OCI-LY7 (cell line): ENCODE measurements at regions not wholly inside any gene's neighbourhood (a gene's known extent, or its start where the extent isn't known, plus 50 kb on each side); places are given as distances from the start of the nearest gene placed in this dataset.

Source experiments
- BruUV-seq: library from RNA; stranded (reverse); fragments of 400-500 nt; replicated peaks from 2 replicates; lab custom pipeline; 2021; lab: Mats Ljungman, UMichigan
- CTCF ChIA-PET: fragments of 300-600 bp; sonication (Branson Sonifier 250); formaldehyde crosslinking; loops from one replicate; lab custom pipeline; 2022; ENCODE audit warnings: antibody characterized with exemption; ENCODE audit not compliant: unreplicated experiment; lab: Charles Lee
- POLR2A ChIA-PET: fragments of 300-600 bp; sonication (Branson Sonifier 250); formaldehyde crosslinking; loops from one replicate; lab custom pipeline; 2022; ENCODE audit warnings: antibody characterized with exemption; lab: Charles Lee
- DNase-seq: peaks from one replicate; pipeline ENCODE4 v3.0.0-alpha.2; 2015; ENCODE audit warnings: low spot score
- H2AFZ ChIP-seq: fragments of 200-600 bp; sonication (generic), shearing (Covaris generic); 2 replicates; pipeline ENCODE4 v1.6.1; 2014; ENCODE audit warnings: mild to moderate bottlenecking, antibody characterized with exemption, low read length, moderate library complexity
- H3K27ac ChIP-seq: fragments of 200-600 bp; sonication (generic); 2 replicates; pipeline ENCODE4 v1.5.1; 2014; ENCODE audit warnings: mixed run types, low read depth, mild to moderate bottlenecking, moderate library complexity, low read length, inconsistent platforms; ENCODE audit not compliant: poor library complexity, severe bottlenecking
- H3K36me3 ChIP-seq: fragments of 200-600 bp; sonication (generic); 2 replicates; pipeline ENCODE4 v1.6.1; 2014; ENCODE audit warnings: mild to moderate bottlenecking, antibody characterized with exemption, low read length, moderate library complexity, mixed read lengths; ENCODE audit not compliant: insufficient read depth
- H3K4me1 ChIP-seq: fragments of 200-600 bp; sonication (generic); 2 replicates; pipeline ENCODE4 v1.5.1; 2014; ENCODE audit warnings: mild to moderate bottlenecking, low read length; ENCODE audit not compliant: insufficient read depth, poor library complexity, severe bottlenecking
- H3K4me2 ChIP-seq: fragments of 200-600 bp; sonication (generic); 2 replicates; pipeline ENCODE4 v1.6.1; 2014; ENCODE audit warnings: mild to moderate bottlenecking, low read length
- H3K4me3 ChIP-seq: fragments of 200-600 bp; sonication (generic); 2 replicates; pipeline ENCODE4 v1.5.1; 2014; ENCODE audit warnings: mild to moderate bottlenecking, low read depth, low read length; ENCODE audit not compliant: poor library complexity, severe bottlenecking
- H3K79me2 ChIP-seq: fragments of 200-600 bp; sonication (generic); 2 replicates; pipeline ENCODE4 v1.6.1; 2016; ENCODE audit warnings: low read depth, mild to moderate bottlenecking, low read length, moderate library complexity, mixed read lengths; ENCODE audit not compliant: insufficient read depth
- H3K9me2 ChIP-seq: fragments of 200-600 bp; sonication (generic); 2 replicates; pipeline ENCODE4 v1.6.1; 2016; ENCODE audit warnings: mild to moderate bottlenecking, low read length, mixed read lengths; ENCODE audit not compliant: insufficient read depth
- H3K9me3 ChIP-seq: fragments of 200-600 bp; sonication (generic); 2 replicates; pipeline ENCODE4 v1.6.1; 2014; ENCODE audit warnings: mild to moderate bottlenecking, mixed run types, low read length, mixed read lengths
- H4K20me1 ChIP-seq: fragments of 200-600 bp; sonication (generic); 2 replicates; pipeline ENCODE4 v1.6.1; 2014; ENCODE audit warnings: mild to moderate bottlenecking, antibody characterized with exemption, low read length, moderate library complexity, mixed read lengths; ENCODE audit not compliant: insufficient read depth
- EZH2phosphoT487 ChIP-seq: fragments of 200-600 bp; sonication (generic); IDR thresholded peaks from 2 replicates; pipeline ENCODE4 v1.6.1; 2018; ENCODE audit warnings: low read depth, borderline replicate concordance, mild to moderate bottlenecking, mixed run types, antibody characterized with exemption, low read length, moderate library complexity, mixed read lengths
- intact Hi-C: fragments of 100-400 bp; cut with micrococcal nuclease; formaldehyde crosslinking; loops from one replicate; pipeline ENCODE4 v1.10.0; 2022; ENCODE audit not compliant: unreplicated experiment
- TF ChIP-seq, protein P1 (sequence below): fragments of 200-600 bp; sonication (generic); conservative IDR thresholded peaks from 2 replicates; pipeline ENCODE4 v1.5.1; 2014; ENCODE audit warnings: mild to moderate bottlenecking, antibody characterized with exemption, low read length, moderate library complexity, mixed read lengths

DNA sequence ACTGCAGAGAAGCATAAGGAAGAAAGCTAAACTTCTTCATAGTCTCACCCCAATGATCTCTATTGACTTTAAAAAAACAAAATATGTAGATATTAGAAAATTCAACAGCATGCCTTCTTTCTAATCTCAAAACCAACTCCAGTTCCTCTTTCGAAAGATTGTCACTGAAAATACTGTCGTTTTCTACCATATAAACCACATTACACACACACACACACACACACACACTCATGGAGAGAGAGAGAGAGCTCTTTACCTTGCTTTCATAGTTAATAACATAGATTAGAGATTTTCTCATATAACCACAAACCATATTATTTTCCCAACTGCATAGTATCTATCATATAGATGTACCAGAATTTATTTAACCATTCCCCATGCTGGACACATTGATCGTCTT is 296.2 kb upstream of the MGMT start:
- ChIA-PET POLR2A (no interaction called here), CTCF (no interaction called here)
- intact Hi-C loops, result no loop called here
- Histone ChIP-seq H3K4me2 (no peak overlapping the region), H2AFZ (no peak overlapping the region), H3K4me3 (no peak overlapping the region), H3K4me1 (no peaks in the 10 kb centered on the region), H3K36me3 (no peaks in the 10 kb centered on the region), H3K79me2 (no peaks in the 10 kb centered on the region), H3K9me2 (no peaks in the 10 kb centered on the region), H3K9me3 (no peaks in the 10 kb centered on the region), H4K20me1 (no peaks in the 10 kb centered on the region), H3K27ac (no peak overlapping the region)
- TF ChIP-seq, protein P1, sequence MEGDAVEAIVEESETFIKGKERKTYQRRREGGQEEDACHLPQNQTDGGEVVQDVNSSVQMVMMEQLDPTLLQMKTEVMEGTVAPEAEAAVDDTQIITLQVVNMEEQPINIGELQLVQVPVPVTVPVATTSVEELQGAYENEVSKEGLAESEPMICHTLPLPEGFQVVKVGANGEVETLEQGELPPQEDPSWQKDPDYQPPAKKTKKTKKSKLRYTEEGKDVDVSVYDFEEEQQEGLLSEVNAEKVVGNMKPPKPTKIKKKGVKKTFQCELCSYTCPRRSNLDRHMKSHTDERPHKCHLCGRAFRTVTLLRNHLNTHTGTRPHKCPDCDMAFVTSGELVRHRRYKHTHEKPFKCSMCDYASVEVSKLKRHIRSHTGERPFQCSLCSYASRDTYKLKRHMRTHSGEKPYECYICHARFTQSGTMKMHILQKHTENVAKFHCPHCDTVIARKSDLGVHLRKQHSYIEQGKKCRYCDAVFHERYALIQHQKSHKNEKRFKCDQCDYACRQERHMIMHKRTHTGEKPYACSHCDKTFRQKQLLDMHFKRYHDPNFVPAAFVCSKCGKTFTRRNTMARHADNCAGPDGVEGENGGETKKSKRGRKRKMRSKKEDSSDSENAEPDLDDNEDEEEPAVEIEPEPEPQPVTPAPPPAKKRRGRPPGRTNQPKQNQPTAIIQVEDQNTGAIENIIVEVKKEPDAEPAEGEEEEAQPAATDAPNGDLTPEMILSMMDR, result no peak
- no peak for TF ChIP-seq EZH2phosphoT487
- BruUV-seq, result no TSS peak
- DNase-seq, result no peak

DNA sequence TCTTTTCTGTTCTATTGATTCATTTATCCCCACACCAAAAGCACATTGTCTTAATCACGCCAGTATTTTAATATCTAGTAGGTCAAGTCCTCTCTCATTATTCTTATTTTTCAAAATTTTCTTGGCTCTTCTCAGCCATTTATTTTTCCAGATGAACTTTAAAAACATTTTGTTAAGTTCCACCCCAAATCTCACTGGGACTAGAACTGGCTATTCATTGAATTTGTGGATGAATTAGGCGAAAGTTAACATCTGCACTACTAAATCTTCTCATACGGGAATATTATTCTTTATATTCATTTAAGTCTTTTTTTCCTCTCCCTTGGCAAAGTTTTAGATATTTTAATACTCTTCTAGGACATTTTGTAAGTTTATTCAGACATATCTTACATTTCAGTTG is 295.2 kb upstream of the MGMT start:
- intact Hi-C loops, result no loop called here
- no peaks in the 10 kb centered on the region for H3K36me3 ChIP-seq
- CTCF ChIA-PET, result no interaction called here

DNA sequence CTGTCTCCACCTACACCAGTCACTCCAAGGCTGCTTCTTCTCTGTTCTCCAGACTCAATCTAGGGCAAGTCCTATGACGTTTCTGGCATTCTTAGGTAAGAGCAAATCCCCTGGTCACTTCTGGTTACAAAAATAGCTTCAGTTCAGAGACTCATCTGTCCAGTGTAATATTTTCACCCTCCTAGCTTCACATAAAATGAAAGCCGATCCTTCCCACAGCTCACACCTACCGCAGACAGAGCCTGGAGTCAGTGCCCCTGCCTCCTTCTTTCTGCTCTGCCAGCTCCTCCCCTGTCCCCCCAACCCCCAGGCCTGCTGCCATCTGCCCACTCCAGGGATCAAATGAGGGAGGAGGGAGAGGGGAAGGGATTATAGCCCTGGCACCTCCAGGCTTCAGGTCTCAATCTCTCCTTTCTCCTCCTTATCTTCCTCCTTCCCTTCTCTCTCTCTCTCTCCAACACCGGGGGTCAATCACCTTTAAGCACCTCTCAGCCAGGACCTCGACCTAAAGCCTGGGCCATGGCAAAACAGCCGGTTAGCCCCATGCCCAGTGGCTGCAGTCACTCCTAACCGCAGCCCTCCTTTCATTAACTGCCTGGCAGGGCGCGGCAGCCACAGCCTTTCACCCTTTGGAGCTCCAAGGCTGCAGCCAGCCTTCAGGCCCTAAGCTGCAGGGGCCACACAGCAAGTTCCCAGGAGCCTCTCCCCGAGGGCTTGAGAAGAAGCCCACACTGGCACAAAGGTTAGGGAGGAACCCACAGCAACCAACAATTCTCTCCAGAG is 292.6 kb upstream of the MGMT start:
- Histone ChIP-seq H3K79me2 (no peaks in the 10 kb centered on the region), H3K36me3 (no peaks in the 10 kb centered on the region), H3K27ac (no peak overlapping the region), H3K4me3 (no peak overlapping the region), H3K4me1 (no peaks in the 10 kb centered on the region), H2AFZ (no peak overlapping the region), H4K20me1 (no peaks in the 10 kb centered on the region), H3K9me2 (no peaks in the 10 kb centered on the region), H3K9me3 (no peaks in the 10 kb centered on the region), H3K4me2 (no peak overlapping the region)
- ChIA-PET POLR2A (no interaction called here), CTCF (no interaction called here)
- TF ChIP-seq, protein P1, result no peak
- TF ChIP-seq EZH2phosphoT487, result no peak
- no peak for DNase-seq
- intact Hi-C loops, result no loop called here
- BruUV-seq, result no TSS peak

More for the DNA sequence above, 295.2 kb upstream of the MGMT start:
- Histone ChIP-seq H3K9me2 (no peaks in the 10 kb centered on the region), H3K9me3 (no peaks in the 10 kb centered on the region), H4K20me1 (no peaks in the 10 kb centered on the region), H3K4me2 (no peak overlapping the region), H3K4me1 (no peaks in the 10 kb centered on the region), H3K27ac (no peak overlapping the region), H3K79me2 (no peaks in the 10 kb centered on the region), H3K4me3 (no peak overlapping the region), H2AFZ (no peak overlapping the region)
- TF ChIP-seq, protein P1, result no peak
- TF ChIP-seq EZH2phosphoT487, result no peak
- BruUV-seq, result no TSS peak
- POLR2A ChIA-PET, result no interaction called here
- no peak for DNase-seq
